ENCODE measurements at regions not wholly inside any gene's neighbourhood (a gene's known extent, or its start where the extent isn't known, plus 50 kb on each side); places are given as distances from the start of the nearest gene placed in this dataset.

- Histone ChIP-seq H3K4me3 (ENCODE audit: low read depth in 1 of 5, low read length in 5 of 5) (no peak overlapping the region), H3K36me3 (ENCODE audit: control insufficient read depth in 5 of 5, insufficient read depth in 5 of 5, low read length in 5 of 5) (peaks cover 25 to 61% (median 45%) of the 10 kb centered on the region in 5 donors), H3K27ac (ENCODE audit: low read depth, low read length) (no peak overlapping the region), H3K27me3 (ENCODE audit: control insufficient read depth in 5 of 5, insufficient read depth in 4 of 5, low read length in 5 of 5) (no peaks in the 10 kb centered on the region), H3K9ac (ENCODE audit: low read length in 5 of 5) (no peak overlapping the region), H3K9me3 (ENCODE audit: control insufficient read depth in 5 of 5, low read length in 5 of 5) (peaks cover 0 to 4% (median 0%) of the 10 kb centered on the region in 5 donors), H3K4me1 (ENCODE audit: control insufficient read depth in 5 of 5, insufficient read depth in 5 of 5, low read length in 5 of 5) (no peaks in the 10 kb centered on the region)
These were observed 67.7 kb upstream of the DRGX start for GRCh38 chr10:49463605-49464004.

- no peak overlapping the region for H3K27ac ChIP-seq (ENCODE audit: low read depth, low read length)
These were observed 63.0 kb upstream of the DRGX start for GRCh38 chr10:49458869-49459268.

GRCh38 chr10:49457686-49458085 lies 61.8 kb upstream of the DRGX start:
- Histone ChIP-seq H3K36me3 (ENCODE audit: control insufficient read depth in 5 of 5, insufficient read depth in 5 of 5, low read length in 5 of 5) (peaks cover 37 to 53% (median 45%) of the 10 kb centered on the region in 5 donors), H3K9me3 (ENCODE audit: control insufficient read depth in 5 of 5, low read length in 5 of 5) (peaks cover 0 to 14% (median 8%) of the 10 kb centered on the region in 5 donors), H3K9ac (ENCODE audit: low read length in 5 of 5) (no peak overlapping the region), H3K4me3 (ENCODE audit: low read depth in 1 of 5, low read length in 5 of 5) (no peak overlapping the region), H3K27me3 (ENCODE audit: control insufficient read depth in 5 of 5, insufficient read depth in 4 of 5, low read length in 5 of 5) (no peaks in the 10 kb centered on the region), H3K4me1 (ENCODE audit: control insufficient read depth in 5 of 5, insufficient read depth in 5 of 5, low read length in 5 of 5) (no peaks in the 10 kb centered on the region), H3K27ac (ENCODE audit: low read depth, low read length) (no peak overlapping the region)

More at GRCh38 chr10:49458869-49459268, 63.0 kb upstream of the DRGX start:
- H3K4me3 ChIP-seq (ENCODE audit: low read depth in 1 of 5, low read length in 5 of 5): no peak overlapping the region
- peaks cover 35 to 53% (median 45%) of the 10 kb centered on the region in 5 donors for H3K36me3 ChIP-seq (ENCODE audit: control insufficient read depth in 5 of 5, insufficient read depth in 5 of 5, low read length in 5 of 5)
- H3K9ac ChIP-seq (ENCODE audit: low read length in 5 of 5): no peak overlapping the region
- no peaks in the 10 kb centered on the region for H3K4me1 ChIP-seq (ENCODE audit: control insufficient read depth in 5 of 5, insufficient read depth in 5 of 5, low read length in 5 of 5)
- H3K27me3 ChIP-seq (ENCODE audit: control insufficient read depth in 5 of 5, insufficient read depth in 4 of 5, low read length in 5 of 5): no peaks in the 10 kb centered on the region
- H3K9me3 ChIP-seq (ENCODE audit: control insufficient read depth in 5 of 5, low read length in 5 of 5): peaks cover 0 to 9% (median 5%) of the 10 kb centered on the region in 5 donors

GRCh38 chr10:49448924-49449323 lies 53.0 kb upstream of the DRGX start:
- Histone ChIP-seq H3K27me3 (ENCODE audit: control insufficient read depth in 5 of 5, insufficient read depth in 4 of 5, low read length in 5 of 5) (no peaks in the 10 kb centered on the region), H3K4me3 (ENCODE audit: low read depth in 1 of 5, low read length in 5 of 5) (no peak overlapping the region), H3K27ac (ENCODE audit: low read depth, low read length) (no peak overlapping the region), H3K9me3 (ENCODE audit: control insufficient read depth in 5 of 5, low read length in 5 of 5) (peaks cover 5 to 26% (median 15%) of the 10 kb centered on the region in 5 donors), H3K4me1 (ENCODE audit: control insufficient read depth in 5 of 5, insufficient read depth in 5 of 5, low read length in 5 of 5) (no peaks in the 10 kb centered on the region), H3K9ac (ENCODE audit: low read length in 5 of 5) (no peak overlapping the region), H3K36me3 (ENCODE audit: control insufficient read depth in 5 of 5, insufficient read depth in 5 of 5, low read length in 5 of 5) (peaks cover 0 to 4% (median 0%) of the 10 kb centered on the region in 5 donors)

- H3K4me3 ChIP-seq (ENCODE audit: low read depth in 1 of 5, low read length in 5 of 5): no peak overlapping the region
- peaks cover 0 to 10% (median 0%) of the 10 kb centered on the region in 5 donors for H3K4me1 ChIP-seq (ENCODE audit: control insufficient read depth in 5 of 5, insufficient read depth in 5 of 5, low read length in 5 of 5)
- no peak overlapping the region for H3K27ac ChIP-seq (ENCODE audit: low read depth, low read length)
- H3K9ac ChIP-seq (ENCODE audit: low read length in 5 of 5): no peak overlapping the region
- peaks cover 5 to 12% (median 11%) of the 10 kb centered on the region in 5 donors for H3K9me3 ChIP-seq (ENCODE audit: control insufficient read depth in 5 of 5, low read length in 5 of 5)
- no peaks in the 10 kb centered on the region for H3K36me3 ChIP-seq (ENCODE audit: control insufficient read depth in 5 of 5, insufficient read depth in 5 of 5, low read length in 5 of 5)
- H3K27me3 ChIP-seq (ENCODE audit: control insufficient read depth in 5 of 5, insufficient read depth in 4 of 5, low read length in 5 of 5): peaks cover 0 to 3% (median 0%) of the 10 kb centered on the region in 5 donors
These were observed 50.1 kb upstream of the DRGX start for GRCh38 chr10:49446031-49446430.
